ENCODE measurements at regions not wholly inside any gene's neighbourhood (a gene's known extent, or its start where the extent isn't known, plus 50 kb on each side); places are given as distances from the start of the nearest gene placed in this dataset.

DNA sequence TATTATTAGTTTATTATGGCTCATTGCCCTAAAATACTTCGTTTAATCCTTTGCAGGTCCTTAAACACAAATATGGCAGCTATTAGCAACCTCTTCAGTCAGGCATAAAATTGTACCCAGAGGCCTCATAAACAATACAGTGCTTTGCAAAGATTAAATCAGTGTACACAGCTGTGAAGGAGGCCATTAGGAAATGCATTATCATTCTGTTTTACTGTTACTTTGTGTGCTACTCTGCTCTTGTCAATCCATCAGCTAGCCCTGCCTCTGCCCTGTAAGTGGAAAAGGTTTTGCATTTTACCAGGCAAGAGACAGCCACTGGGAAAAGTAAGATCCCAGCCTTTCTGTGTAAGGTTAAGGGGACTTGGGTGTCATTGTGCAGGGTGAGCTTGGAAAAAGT, 415.7 kb upstream of the DAB1 start:
- TF ChIP-seq, protein P1, sequence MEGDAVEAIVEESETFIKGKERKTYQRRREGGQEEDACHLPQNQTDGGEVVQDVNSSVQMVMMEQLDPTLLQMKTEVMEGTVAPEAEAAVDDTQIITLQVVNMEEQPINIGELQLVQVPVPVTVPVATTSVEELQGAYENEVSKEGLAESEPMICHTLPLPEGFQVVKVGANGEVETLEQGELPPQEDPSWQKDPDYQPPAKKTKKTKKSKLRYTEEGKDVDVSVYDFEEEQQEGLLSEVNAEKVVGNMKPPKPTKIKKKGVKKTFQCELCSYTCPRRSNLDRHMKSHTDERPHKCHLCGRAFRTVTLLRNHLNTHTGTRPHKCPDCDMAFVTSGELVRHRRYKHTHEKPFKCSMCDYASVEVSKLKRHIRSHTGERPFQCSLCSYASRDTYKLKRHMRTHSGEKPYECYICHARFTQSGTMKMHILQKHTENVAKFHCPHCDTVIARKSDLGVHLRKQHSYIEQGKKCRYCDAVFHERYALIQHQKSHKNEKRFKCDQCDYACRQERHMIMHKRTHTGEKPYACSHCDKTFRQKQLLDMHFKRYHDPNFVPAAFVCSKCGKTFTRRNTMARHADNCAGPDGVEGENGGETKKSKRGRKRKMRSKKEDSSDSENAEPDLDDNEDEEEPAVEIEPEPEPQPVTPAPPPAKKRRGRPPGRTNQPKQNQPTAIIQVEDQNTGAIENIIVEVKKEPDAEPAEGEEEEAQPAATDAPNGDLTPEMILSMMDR (IDR thresholded peaks at IDR 0.05) = no peak
- no peak for TF ChIP-seq EP300 (IDR thresholded peaks at IDR 0.05)
